Activated CD4-positive, alpha-beta T cell treated with anti-CD3 and anti-CD28 coated beads, Interleukin-2, amount 50 U/mL, for 16 hours (primary cell): ENCODE measurements at regions not wholly inside any gene's neighbourhood (a gene's known extent, or its start where the extent isn't known, plus 50 kb on each side); places are given as distances from the start of the nearest gene placed in this dataset.
A peak's percentile ranks its signal among the peaks of the same experiment; 100 is the strongest.

Source experiments
- DNase-seq: peaks from one replicate; pipeline ENCODE4 v3.0.0-alpha.2; 2020

DNA sequence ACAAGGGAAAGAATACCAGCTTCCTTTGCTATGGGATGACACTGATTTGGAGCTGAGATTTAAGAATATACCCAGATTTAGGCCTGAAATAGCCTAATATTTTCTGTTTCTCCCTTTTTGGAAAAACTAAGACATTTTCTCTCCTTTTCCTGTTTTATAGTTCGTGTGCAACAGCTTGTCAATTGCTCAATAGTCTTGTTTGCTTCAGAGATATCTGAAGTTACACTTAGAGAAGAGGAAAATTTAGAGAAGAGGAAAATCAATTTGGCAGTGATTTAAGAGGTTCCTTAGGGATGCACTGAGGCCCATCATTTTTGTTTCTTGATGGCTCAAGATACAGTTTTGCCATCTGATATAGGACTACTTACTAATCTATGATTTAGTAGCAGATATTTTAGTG is 398.6 kb downstream of the RFPL4B start:
- DNase-seq, result no peak

DNA sequence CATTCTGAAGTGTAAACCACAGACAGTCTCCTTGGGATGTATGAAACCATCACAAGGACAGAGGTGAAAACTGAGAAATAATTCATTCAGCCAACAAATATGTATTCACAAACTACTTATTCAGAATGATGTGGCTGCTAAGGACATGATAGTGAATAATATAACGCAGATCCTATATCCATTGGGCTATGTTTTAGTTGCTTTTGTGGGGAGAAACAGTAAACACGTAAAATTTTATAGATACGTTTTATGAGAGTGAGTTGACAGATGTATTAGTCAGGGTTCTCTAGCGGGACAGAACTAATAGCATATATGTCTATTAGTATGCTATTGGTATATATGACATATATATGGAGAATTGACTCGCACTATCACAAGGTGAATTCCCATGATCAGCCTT is 402.5 kb downstream of the RFPL4B start:
- no peak for DNase-seq

DNA sequence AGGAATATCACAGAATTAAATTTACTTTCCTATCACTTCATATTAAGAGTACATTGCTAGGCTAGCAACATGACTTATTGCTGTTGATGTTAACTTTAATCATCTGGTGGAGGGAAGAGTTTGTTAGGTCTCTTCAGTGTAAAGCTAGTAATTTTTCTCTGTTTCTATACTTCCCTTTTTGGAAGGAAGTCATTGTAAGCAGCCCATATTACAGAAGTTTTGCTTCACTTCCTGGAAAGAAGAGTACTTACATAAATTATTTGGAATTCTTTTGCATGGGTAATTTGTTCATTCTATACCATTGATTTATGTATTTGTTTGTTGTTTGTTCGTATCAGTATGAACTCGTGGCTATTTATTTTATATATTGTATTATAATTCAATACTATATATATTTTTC is 405.2 kb downstream of the RFPL4B start:
- DNase-seq, result no peak

DNA sequence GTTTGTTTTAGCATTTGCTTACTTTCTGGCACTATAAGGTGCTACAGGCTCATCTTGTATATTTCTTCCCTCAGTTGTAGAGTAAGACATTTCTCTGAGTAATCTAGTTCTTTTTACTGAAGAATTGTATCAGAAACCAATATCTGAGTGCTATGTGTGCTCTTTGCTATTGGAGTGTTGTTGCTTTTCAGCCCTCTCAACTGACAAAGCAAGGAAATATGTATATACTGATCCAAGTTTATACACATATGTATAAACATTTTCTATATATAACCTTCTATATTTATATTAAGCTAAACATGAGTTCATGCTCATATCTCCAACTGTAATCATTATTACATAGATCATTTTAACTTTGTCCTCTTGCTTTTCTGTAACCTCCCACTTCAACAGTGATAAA is 405.7 kb downstream of the RFPL4B start:
- DNase-seq, result no peak

DNA sequence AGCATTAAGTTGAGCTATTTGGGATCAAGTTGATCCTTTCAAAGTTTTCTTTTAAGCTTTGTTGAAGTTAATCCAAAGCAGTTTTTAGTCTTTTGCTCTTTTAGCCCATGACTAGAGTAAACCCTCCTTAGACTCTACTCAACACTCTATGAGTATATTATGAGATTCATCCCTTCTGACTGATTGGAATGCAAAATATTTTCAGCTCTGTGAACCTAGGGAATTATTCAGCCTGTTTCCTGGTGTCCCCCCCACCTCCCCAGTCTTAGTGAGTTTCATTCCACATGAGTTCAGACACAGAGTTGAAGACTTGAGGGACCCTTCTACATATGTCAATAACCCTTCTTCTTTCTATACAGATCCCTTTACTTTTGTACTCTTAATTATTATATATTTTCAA is 413.7 kb downstream of the RFPL4B start:
- no peak for DNase-seq

DNA sequence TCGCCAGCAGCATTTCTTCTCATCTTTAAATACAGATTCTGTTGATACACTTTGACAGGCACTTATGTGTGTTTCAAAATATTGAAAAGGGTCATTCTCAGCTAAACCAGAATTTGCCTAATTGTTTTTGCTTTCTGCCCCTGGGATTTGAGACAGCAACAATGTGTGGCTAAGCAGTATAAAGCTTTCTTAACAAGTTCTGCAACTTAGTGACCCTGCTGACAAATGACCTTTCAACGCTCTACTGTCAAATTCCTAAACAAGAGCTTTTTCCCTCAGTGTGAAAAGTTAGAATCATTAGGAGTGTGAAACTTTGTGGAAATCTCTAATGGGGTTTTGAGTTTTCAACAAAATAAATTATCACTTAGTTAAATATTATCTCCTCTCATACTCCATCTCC is 414.6 kb downstream of the RFPL4B start:
- no peak for DNase-seq

DNA sequence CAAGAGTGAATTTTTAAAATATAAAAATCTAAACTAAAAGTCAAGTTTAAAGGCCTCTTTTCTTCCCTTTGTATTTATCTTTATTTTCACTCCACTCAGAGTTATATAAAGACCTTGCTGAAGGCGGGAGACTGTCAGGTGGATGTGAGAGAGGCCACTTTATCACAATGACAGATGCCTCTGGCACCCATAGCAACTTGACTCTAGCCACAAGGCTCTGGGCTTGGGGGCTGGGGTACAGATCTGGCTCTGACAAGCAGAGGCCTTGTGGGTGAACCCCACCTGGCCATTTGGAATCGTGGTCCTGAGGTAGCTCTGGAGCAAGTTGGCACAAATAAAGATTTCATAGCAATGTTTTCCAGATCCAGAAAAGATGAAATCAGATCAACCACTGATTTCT is 417.2 kb downstream of the RFPL4B start:
- DNase-seq, result no peak

DNA sequence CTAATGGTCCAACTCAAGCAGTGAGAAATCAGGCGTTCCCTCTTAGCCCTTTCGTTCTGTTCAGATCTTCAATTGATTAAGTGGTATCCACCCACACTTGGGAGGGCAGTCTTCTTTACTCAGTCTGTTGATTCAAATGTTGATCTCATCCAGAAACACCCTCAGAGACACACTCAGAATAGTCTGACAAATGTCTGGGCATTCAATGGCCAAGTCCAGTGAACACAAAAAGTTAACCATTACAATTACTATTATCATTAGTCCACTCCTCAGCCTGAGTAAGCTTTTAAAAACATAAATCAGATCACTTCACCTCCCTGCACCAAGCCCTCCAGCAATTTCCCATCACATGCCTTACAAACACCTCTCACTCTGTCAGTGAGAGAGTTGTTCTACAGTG is 423.2 kb downstream of the RFPL4B start:
- DNase-seq, result no peak

DNA sequence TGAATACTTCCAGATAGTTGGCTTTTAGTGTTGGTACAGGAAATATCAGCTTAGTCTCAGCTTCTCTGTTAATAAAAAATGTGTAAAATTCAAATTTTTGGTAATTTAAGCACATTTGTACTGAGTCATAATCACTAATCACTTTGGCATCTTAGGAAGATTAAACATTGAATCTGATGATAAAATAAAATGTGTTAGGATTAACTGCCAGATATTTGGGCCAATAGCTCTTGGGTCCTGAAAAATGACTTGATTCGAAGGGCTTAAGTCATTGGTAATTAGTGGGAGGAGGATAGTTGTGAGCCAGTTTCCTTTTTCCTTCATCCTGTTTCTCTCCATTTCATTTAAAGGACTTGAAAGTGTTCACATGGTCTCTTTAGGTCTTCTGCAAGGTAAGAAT is 426.1 kb downstream of the RFPL4B start:
- no peak for DNase-seq

DNA sequence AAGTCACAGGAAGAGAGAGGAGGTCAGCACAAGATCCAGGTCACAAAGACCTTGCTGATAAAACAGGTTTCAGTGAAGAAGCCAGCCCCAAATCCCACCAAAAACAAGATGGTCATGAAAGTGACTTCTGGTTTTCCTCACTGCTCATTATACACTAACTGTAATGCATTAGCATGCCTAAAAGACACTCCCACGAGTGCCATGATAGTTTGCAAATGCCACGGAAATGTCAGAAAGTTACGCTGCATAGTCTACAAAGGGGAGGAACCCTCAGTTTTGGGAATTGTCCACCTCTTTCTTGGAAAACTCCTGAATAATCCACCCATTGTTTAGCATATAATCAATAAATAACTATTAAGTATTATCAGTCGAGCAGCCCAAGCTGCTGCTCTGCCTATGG is 427.2 kb downstream of the RFPL4B start:
- DNase-seq, result no peak

DNA sequence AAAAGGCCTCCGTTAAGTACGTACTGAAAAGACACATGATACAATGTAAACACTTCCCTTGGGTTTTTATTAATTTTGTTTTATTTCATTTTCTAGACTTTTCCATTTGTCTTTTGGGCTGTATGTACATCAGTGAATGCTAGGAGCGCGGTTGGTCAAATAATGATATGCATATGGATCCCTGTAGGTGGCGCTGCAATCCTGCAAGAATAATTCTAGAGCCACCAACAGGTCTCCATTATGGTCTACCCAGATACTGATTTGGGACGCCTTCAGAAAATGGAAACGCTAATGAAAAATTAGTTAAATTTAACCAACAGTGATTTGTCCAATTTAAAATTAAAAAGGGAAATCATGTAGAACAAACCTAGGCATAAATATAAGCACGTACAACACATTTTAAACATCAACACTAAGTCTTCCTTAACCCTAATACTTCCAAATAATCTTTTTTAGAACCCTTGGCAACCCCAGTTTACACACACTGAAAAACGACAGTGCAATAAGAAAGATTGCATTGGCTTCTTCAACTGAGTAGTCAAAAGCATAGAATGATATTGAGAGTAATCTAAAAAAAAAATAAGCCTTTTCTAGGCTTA is 433.5 kb downstream of the RFPL4B start:
- peak; percentile 53 for DNase-seq

DNA sequence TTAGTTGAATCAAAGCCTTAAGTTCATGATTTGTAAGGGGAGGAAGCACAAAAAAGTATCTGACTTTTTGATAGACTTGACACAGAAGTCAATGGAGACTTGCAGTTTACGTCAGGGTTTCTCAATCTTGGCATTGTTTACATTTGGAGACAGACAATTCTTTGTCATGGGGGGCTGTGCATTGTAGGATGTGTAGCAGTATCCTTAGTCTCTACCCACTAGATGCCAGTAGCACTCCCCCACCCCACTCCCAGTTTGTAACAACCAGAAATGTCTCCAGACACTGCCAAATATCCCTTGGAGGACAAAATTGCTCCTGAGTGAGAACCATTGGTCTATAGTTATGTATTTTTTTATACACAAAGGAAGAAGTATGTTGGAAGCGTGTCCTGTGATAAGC is 434.1 kb downstream of the RFPL4B start:
- DNase-seq, result no peak

DNA sequence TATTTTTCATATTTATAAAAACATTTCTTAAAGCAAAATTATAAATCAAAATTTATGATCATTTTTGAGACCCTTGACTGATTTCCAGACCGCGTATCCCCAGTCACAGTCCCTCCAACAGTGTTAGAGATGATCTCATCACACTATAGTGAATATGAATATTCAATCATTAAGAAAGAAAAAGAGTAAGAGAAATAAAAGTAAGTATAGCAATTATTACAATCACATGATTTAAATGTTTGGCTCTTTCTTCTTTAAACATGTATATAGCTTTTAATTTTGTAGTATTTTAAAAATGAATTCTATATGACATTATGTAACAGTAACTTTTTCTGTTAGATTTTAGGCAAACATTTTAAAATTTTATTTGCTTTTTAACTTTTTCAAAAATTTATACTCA is 438.3 kb downstream of the RFPL4B start:
- DNase-seq, result no peak

DNA sequence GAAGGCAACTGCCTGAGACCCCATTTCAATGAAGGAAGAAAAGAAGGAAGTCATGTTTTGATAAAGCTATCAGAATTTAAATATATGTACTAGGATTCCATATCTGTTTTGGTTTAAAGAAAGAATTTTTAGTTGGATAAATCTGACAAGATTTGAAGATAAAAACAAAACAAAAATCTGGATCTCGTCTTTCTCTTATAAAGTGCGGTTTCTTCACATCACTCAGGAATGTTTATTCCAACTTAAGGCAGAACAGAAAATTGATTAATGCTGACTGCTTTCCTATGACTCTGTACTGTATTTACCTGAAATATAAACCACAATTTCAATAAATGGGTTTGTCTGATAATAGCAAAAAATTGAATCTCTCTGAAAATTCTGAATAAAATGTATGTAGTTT is 439.7 kb downstream of the RFPL4B start:
- DNase-seq, result no peak

DNA sequence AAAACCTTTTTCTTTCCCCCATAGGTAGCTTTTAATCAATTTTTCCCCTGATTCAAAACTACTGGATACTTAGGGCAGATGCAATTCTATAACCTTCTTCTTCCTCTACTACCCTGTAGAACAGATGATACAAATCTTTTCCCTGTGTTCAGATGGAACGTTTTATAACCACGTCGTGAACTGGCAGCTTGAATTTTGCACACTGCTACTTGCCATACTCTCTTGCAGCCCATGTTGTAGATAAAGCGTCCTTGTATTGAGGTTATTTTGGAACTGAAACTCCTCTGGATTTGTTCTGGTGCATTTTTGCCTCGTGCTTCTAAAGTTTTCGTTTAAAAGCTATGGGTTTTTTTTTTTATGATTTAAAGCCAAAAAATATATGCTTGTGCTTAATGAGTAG is 440.2 kb downstream of the RFPL4B start:
- DNase-seq, result no peak

DNA sequence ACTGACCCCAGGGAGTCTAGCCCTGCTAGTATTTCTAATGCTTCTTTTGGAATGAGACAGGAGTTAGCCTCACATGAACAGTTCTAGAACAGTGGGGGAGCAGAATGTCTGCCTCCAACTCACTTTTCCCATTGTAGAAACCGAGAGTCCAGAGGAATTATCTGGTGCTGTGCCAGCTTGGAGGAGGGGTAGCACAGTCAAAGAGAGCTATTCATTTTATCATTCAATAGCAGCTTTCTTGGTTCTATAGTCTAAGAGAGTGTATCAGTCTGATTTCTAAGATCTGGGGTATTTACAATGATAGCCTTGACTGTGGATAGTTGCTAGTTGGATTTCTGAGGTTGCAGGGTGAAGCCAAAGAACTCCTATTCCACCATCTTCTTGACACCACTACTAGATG is 448.2 kb downstream of the RFPL4B start:
- DNase-seq, result no peak

DNA sequence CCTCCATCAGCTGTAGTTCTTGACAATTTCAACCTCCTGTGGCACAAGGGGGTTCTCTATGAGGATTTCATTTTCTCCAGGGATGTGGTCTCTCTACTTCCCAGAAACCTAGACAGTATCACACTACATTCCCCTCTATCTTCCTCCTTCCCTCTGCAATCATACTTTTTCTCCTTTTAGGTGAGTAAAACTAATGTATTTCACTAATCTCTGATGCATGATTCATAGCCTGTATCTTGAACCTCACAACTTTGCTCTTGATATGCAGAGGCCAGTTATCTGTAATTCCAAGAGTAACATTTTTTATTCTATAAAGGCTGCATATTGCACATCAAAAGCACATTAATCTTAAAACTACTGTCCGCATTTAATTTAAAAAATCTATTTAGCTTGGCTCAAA is 449.6 kb downstream of the RFPL4B start:
- DNase-seq, result no peak

DNA sequence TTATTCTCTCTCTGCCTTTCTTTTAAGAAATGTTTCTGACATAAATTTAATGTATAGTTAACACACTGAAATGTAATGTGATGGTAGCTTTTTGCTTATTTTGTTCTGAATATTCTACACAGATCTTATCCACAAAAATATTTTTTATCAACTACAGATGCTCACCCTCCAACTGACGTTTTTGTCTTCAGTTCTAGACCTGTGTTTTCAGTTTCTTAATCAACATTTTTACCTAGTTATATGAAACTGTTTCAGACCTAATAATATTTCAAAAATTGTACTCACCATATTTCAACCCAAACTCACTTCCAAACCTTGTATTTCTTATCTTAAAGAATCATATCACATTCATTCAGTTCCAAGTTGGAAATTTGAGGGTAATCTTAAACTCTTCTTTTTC is 452.8 kb downstream of the RFPL4B start:
- DNase-seq, result no peak

DNA sequence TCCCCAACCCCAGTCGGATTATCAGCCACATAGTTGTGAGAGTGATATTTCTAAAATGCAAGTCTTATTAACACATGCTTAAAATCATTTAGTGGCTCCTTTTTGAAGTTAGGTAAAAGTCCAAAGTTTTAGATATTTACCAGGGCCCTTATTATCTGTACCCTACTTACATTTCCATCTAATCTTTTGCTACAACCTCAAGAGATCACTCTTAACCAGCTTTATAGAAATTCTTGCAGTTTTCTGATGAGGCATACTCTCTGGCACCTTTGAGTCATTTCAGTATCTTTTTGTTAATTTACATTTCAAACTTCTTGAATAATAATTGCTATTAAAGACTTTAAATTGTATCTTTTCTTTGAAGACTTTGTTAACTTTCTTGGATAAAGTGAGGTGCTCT is 453.3 kb downstream of the RFPL4B start:
- DNase-seq, result no peak

DNA sequence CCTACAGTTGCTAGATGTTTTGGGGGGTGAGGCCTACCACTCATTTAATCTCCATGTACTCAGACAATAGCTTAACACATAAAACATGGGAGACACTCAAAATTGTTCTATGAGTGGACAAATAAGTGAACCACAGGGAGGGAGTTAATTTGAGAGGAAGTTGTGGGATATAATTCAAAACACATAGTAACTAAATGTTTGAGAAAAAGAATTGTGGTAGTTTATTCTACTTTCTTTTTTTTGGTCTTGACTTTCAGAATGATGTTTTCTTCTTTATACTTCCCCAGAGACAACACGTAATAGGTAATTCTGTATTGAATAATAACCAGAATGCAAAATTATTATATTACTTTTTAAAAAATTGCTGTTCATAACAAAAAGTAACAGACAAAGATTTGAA is 453.8 kb downstream of the RFPL4B start:
- DNase-seq, result no peak

DNA sequence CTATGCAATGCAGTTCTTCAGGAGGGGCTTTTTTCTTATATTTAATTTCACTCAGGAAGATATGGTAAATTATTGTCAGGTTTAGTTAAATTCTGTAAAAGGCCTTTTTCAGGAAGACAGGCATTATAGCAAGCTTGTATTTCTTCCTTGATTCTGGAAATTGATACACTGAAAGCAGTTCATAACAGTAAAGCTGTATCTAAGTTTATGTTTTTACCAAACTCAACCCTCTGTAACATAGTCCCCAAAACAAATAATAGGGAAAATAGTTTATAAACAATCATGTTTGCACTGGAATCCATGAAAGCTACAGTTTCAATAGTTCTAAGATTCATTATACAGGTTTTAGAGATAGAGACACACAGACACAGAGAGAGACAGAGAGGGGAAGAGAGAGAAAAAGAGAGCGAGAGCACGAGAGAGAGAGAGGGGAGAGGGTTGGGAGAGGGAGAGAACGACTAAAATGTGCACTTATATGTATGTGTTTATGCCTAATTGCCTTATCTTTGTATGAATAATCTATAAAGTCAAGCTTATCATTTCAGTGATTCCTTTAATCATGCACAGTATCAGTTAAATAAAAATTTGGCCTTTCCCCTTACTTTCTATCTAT is 454.4 kb downstream of the RFPL4B start:
- DNase-seq, result no peak

DNA sequence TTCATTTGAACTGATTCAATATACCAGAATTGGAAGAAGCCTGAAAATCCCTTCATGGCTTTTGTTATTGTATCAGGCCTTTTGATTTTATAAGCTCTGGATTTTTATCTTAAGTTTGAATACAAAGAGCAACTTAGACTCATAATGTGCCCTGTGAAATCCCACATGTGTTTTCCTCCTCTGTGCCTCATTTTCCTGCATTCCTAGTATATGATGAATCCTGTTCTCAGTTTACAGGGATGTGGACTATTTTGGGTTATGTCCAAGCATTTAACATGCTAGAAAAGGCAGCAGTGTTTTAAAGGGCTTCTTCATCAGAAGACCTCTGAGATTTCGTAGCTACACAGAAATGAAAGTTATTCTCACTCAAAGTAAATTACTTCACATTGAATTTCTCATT is 455.0 kb downstream of the RFPL4B start:
- DNase-seq, result no peak

DNA sequence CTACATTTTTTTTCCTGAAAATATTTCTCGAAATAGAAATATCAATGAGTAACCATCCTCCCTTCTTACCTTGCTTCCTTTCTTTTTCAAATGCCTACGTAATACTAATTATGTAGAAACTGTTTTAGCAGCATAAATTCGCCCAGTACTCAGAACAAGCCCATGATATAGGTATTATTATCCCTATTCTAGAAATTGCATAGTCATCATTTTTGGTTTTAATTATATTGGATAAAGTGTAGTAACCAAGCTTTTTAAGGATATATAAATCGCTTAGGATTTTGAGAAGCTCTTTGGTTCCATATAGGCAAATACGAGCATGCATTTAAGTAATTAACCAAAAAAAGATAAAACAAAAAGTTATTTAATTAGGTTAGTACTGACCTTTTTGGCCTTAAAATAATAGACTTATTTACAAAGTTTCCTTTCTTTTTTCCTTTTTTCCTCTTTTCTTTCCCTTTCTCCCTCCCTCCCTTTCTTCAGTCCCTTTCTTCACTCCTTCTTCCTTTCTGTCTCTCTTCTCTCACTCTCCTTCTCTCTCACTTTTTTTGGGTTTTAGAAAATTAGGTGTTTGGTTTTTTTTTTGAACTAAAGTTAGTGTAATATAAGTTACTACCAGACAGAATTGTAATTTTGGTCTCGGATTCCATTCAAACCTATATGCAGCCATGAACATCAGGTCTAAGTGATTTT is 457.7 kb downstream of the RFPL4B start:
- no peak for DNase-seq

DNA sequence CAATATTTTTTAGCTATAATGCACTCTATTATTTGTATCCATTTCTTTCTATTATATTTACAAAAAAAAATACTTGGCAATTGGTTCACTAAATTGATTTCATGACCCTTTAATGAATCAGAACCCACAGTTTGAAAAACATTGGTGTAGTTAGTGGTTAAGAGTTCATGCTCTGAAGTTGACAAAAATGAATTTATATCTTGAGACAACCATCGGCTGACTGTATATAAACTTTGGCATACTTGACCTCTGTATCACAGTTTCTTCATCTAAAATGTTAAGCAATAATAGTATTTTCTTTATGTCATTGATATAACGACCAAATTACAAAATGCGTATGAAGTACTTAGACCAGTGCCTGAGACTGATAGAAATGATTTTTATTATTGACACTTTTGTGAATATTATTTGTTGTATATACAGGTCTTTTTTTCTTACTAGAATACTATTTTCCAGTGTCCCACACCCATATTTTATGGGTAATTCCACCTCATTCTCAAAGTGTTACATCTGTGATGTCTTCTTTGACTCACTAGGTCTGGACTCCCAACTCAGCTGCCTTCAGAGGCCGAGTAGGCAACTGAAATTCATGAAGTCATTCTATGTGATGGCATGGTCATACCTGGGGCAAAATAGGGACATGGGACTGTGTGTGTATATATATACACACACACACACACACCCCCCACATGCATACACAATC is 459.2 kb downstream of the RFPL4B start:
- DNase-seq, result no peak
